GM12878 (cell line): ENCODE measurements at regions not wholly inside any gene's neighbourhood (a gene's known extent, or its start where the extent isn't known, plus 50 kb on each side); places are given as distances from the start of the nearest gene placed in this dataset.

ENCODE experiments used
- ATAC-seq: fragments of 200-7000 bp; cut with Tn5 transposase; 3 replicates; pipeline ENCODE4 v1.9.1; 2020; ENCODE audit warnings: mild to moderate bottlenecking, moderate library complexity
- BruUV-seq: library from RNA; stranded (reverse); fragments of 400-500 nt; replicated peaks from 2 replicates; lab custom pipeline; 2021; lab: Mats Ljungman, UMichigan
- CTCF ChIA-PET: fragments of 300-600 bp; sonication (Branson Sonifier 250); formaldehyde crosslinking; extraction: SDS; loops from one replicate; lab custom pipeline; 2021; ENCODE audit warnings: inconsistent platforms; lab: Yijun Ruan, JAX
- POLR2A ChIA-PET: fragments of 350-600 bp; formaldehyde crosslinking; extraction: SDS; loops from one replicate; lab custom pipeline; 2021; ENCODE audit warnings: inconsistent platforms; lab: Charles Lee
- RAD21 ChIA-PET: fragments of 300-600 bp; sonication (Branson Sonifier 250); formaldehyde crosslinking; loops from one replicate; lab custom pipeline; 2023; ENCODE audit warnings: antibody characterized with exemption; ENCODE audit not compliant: unreplicated experiment; lab: Charles Lee
- SMC1A ChIA-PET: fragments of 300-600 bp; sonication (Branson Sonifier 250); formaldehyde crosslinking; loops from one replicate; lab custom pipeline; 2023; ENCODE audit not compliant: unreplicated experiment, uncharacterized antibody; lab: Charles Lee
- DNase-seq: peaks from one replicate; pipeline ENCODE4 v3.0.0-alpha.2; 2011; ENCODE audit warnings: low read depth, low spot score
- FAIRE-seq: peaks from 3 replicates; lab custom pipeline; 2011; peaks lifted over from hg19 to GRCh38; lab: Jason Lieb, UNC
- H2AFZ ChIP-seq: 2 replicates; pipeline ENCODE4 v1.6.0; 2011; ENCODE audit warnings: low read depth, low read length, control low read depth; ENCODE audit not compliant: control insufficient read depth
- H3K27ac ChIP-seq: 2 replicates; pipeline ENCODE4 v1.5.1; 2011; ENCODE audit warnings: control low read depth; ENCODE audit not compliant: control insufficient read depth, insufficient read depth
- H3K27me3 ChIP-seq, 2 experiments: replicated peaks in 1 of 2; 2 replicates each; pipeline versions ENCODE4 v1.6.0 to v1.6.1; 2011; ENCODE audit warnings: low read length in 1 of 2; ENCODE audit not compliant: control insufficient read depth in 2 of 2, insufficient read depth in 2 of 2
- H3K36me3 ChIP-seq, 2 experiments: 2 replicates each; pipeline ENCODE4 v1.5.1; 2011; ENCODE audit warnings: low read length in 1 of 2; ENCODE audit not compliant: control insufficient read depth in 2 of 2, insufficient read depth in 2 of 2
- H3K4me1 ChIP-seq: 2 replicates; pipeline ENCODE4 v1.6.1; 2011; ENCODE audit warnings: mild to moderate bottlenecking, low read length, moderate library complexity, mixed read lengths; ENCODE audit not compliant: control insufficient read depth, insufficient read depth
- H3K4me2 ChIP-seq: 2 replicates; pipeline ENCODE4 v1.6.0; 2011; ENCODE audit warnings: control low read depth; ENCODE audit not compliant: control insufficient read depth, insufficient read depth
- H3K4me3 ChIP-seq: fragments of 200-600 bp; sonication (generic); 2 replicates; pipeline ENCODE4 v1.5.1; 2016
- H3K79me2 ChIP-seq: 2 replicates; pipeline ENCODE4 v1.6.0; 2011; ENCODE audit warnings: low read length; ENCODE audit not compliant: control insufficient read depth, insufficient read depth
- H3K9ac ChIP-seq: 2 replicates; pipeline ENCODE4 v1.8.0; 2011; ENCODE audit warnings: low read length, control low read depth, mixed read lengths; ENCODE audit not compliant: control insufficient read depth, insufficient read depth
- H3K9me3 ChIP-seq: replicated peaks from 3 replicates; pipeline ENCODE4 v1.5.1; 2011; ENCODE audit warnings: mild to moderate bottlenecking, low read length; ENCODE audit not compliant: control insufficient read depth, insufficient read depth
- H4K20me1 ChIP-seq: 2 replicates; pipeline ENCODE4 v1.6.0; 2011; ENCODE audit not compliant: control insufficient read depth, insufficient read depth
- ETV6 ChIP-seq, 2 experiments: fragments of 450-650 bp in 1 of 2; IDR thresholded peaks in 1 of 2; conservative IDR thresholded peaks in 1 of 2; 2 replicates each; pipeline ENCODE4 v1.6.1; 2014; ENCODE audit warnings: antibody characterized with exemption in 1 of 2, borderline replicate concordance in 1 of 2, low read depth in 1 of 2, mild to moderate bottlenecking in 1 of 2, moderate library complexity in 1 of 2
- LARP7 ChIP-seq: fragments of 450-650 bp; IDR thresholded peaks from 2 replicates; pipeline ENCODE4 v1.6.1; 2017; ENCODE audit warnings: mild to moderate bottlenecking
- MTA2 ChIP-seq: fragments of 450-650 bp; IDR thresholded peaks from 2 replicates; pipeline ENCODE4 v1.6.1; 2016; ENCODE audit warnings: low read depth, mild to moderate bottlenecking, moderate library complexity
- NR2C2 ChIP-seq: IDR thresholded peaks from 2 replicates; pipeline ENCODE4 v1.6.1; 2011; ENCODE audit warnings: borderline replicate concordance, low read depth; ENCODE audit not compliant: control insufficient read depth, insufficient read length
- STAT1 ChIP-seq: fragments of 450-650 bp; conservative IDR thresholded peaks from 2 replicates; pipeline ENCODE4 v1.6.1; 2014; ENCODE audit warnings: antibody characterized with exemption, mild to moderate bottlenecking
- WRNIP1 ChIP-seq: IDR thresholded peaks from 2 replicates; pipeline ENCODE4 v1.6.1; 2011; ENCODE audit warnings: low read depth, low read length, improper control_type of control experiment, borderline replicate concordance
- YBX1 ChIP-seq: fragments of 450-650 bp; IDR thresholded peaks from 2 replicates; pipeline ENCODE4 v1.6.1; 2016; ENCODE audit warnings: antibody characterized with exemption
- ZNF24 ChIP-seq: fragments of 450-650 bp; IDR thresholded peaks from 2 replicates; pipeline ENCODE4 v1.6.1; 2017; ENCODE audit warnings: antibody characterized with exemption, mild to moderate bottlenecking
- ZNF384 ChIP-seq: IDR thresholded peaks from 2 replicates; pipeline ENCODE4 v1.6.1; 2012; ENCODE audit warnings: low read depth, mild to moderate bottlenecking, low read length, improper control_type of control experiment, borderline replicate concordance
- in situ Hi-C: fragments of 300-500 bp; cut with MboI; formaldehyde crosslinking; loops from 9 replicates; pipeline ENCODE4 v1.14.3; 2018; ENCODE audit warnings: mixed read lengths
- intact Hi-C: fragments of 100-400 bp; cut with micrococcal nuclease; formaldehyde crosslinking; loops from one replicate; pipeline ENCODE4 v1.14.2; 2022; ENCODE audit not compliant: unreplicated experiment
- TF ChIP-seq, protein P1 (sequence below): IDR thresholded peaks from 2 replicates; pipeline ENCODE4 v1.6.1; 2011; ENCODE audit warnings: borderline replicate concordance, low read depth, mild to moderate bottlenecking, moderate library complexity, low read length; ENCODE audit not compliant: insufficient read depth, poor library complexity, severe bottlenecking
- TF ChIP-seq, protein P2 (sequence below): fragments of 450-650 bp; IDR thresholded peaks from 2 replicates; pipeline ENCODE4 v1.6.1; 2017; ENCODE audit warnings: mild to moderate bottlenecking
- TF ChIP-seq, protein P3 (sequence below): IDR thresholded peaks from 2 replicates; pipeline ENCODE4 v1.6.1; 2011; ENCODE audit warnings: low read depth, low read length, improper control_type of control experiment, borderline replicate concordance
- TF ChIP-seq, protein P4 (sequence below): fragments of 450-650 bp; formaldehyde crosslinking; IDR thresholded peaks from 2 replicates; pipeline ENCODE4 v1.4.0; 2022; ENCODE audit warnings: mild to moderate bottlenecking, moderate library complexity

DNA sequence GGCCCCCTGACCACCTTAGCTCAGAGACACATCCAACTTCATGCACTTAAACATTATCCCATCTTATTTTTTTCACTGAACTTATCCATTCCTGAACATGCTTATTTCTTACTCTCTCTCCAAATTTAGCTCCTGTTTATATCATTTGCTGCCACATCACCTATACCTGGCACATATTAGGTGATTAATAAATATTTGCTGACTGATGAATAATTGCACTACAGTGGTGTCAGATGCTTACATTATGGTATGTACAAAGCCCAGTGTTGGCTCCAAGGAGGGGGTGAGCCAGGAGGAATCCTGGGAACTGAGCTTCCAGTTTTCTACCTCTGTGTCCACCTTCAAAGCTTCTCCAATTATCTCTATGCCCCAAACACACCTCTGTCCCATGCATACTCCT lies 124.0 kb upstream of the PMFBP1 start (continued):
- TF ChIP-seq, protein P1, sequence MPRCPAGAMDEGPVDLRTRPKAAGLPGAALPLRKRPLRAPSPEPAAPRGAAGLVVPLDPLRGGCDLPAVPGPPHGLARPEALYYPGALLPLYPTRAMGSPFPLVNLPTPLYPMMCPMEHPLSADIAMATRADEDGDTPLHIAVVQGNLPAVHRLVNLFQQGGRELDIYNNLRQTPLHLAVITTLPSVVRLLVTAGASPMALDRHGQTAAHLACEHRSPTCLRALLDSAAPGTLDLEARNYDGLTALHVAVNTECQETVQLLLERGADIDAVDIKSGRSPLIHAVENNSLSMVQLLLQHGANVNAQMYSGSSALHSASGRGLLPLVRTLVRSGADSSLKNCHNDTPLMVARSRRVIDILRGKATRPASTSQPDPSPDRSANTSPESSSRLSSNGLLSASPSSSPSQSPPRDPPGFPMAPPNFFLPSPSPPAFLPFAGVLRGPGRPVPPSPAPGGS = no peak
- no peak for TF ChIP-seq ZNF24
- no peak for TF ChIP-seq STAT1
- no peak for TF ChIP-seq WRNIP1
- TF ChIP-seq MTA2 = no peak

DNA sequence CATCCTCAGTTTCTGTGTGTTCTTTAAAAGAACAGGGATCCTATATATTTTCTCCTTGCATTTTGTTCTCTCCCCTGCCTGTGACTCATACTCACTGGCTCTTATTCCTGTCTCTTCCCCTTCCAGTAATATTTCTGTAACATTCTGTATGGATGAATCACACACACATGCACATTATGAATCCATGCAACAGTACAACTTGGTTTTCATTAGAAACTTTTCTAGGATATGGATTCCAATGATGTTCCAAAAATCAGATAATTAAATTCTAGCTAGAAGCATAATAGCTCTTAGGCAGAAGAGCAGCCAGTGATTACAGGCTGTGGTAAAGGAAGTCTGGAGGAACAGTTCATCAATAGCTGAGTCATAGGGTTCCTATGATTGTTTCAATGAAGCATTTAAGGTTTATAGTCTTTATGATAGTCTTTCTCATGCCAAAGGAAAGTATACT lies 119.6 kb upstream of the PMFBP1 start:
- no peak overlapping the region for H2AFZ ChIP-seq
- H3K36me3 ChIP-seq = no peaks in the 10 kb centered on the region
- no peaks in the 10 kb centered on the region for H3K9me3 ChIP-seq
- H3K4me1 ChIP-seq = no peaks in the 10 kb centered on the region
- no peaks in the 10 kb centered on the region for H3K27me3 ChIP-seq
- H3K4me2 ChIP-seq = no peak overlapping the region
- POLR2A ChIA-PET = no interaction called here
- DNase-seq (no peak), FAIRE-seq (no peak), ATAC-seq (no peak)
- H3K79me2 ChIP-seq = no peaks in the 10 kb centered on the region
- no peak overlapping the region for H3K4me3 ChIP-seq
- in situ Hi-C loops (no loop called here), intact Hi-C loops (no loop called here)
- H3K9ac ChIP-seq = no peak overlapping the region
- no TSS peak for BruUV-seq
- H4K20me1 ChIP-seq = no peaks in the 10 kb centered on the region
- no peak overlapping the region for H3K27ac ChIP-seq
- RAD21 ChIA-PET = no interaction called here
- CTCF ChIA-PET = no interaction called here
- SMC1A ChIA-PET = interaction anchor here (1.0 kb wide), 1 partner anchor 10 kb away, joined by 3 read pairs; no protein-coding TSS in a partner anchor
- TF ChIP-seq NR2C2 (no peak), ZNF384 (no peak), YBX1 (no peak), ETV6 (conservative IDR thresholded peaks at IDR 0.05 in 1 of 2, IDR thresholded peaks at IDR 0.05 in 1 of 2; ENCODE audit: borderline replicate concordance in 1 of 2, low read depth in 1 of 2) (no peak), LARP7 (no peak)
- TF ChIP-seq, protein P2, sequence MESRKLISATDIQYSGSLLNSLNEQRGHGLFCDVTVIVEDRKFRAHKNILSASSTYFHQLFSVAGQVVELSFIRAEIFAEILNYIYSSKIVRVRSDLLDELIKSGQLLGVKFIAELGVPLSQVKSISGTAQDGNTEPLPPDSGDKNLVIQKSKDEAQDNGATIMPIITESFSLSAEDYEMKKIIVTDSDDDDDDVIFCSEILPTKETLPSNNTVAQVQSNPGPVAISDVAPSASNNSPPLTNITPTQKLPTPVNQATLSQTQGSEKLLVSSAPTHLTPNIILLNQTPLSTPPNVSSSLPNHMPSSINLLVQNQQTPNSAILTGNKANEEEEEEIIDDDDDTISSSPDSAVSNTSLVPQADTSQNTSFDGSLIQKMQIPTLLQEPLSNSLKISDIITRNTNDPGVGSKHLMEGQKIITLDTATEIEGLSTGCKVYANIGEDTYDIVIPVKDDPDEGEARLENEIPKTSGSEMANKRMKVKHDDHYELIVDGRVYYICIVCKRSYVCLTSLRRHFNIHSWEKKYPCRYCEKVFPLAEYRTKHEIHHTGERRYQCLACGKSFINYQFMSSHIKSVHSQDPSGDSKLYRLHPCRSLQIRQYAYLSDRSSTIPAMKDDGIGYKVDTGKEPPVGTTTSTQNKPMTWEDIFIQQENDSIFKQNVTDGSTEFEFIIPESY = no peak
- TF ChIP-seq, protein P3, sequence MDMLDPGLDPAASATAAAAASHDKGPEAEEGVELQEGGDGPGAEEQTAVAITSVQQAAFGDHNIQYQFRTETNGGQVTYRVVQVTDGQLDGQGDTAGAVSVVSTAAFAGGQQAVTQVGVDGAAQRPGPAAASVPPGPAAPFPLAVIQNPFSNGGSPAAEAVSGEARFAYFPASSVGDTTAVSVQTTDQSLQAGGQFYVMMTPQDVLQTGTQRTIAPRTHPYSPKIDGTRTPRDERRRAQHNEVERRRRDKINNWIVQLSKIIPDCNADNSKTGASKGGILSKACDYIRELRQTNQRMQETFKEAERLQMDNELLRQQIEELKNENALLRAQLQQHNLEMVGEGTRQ = no peak
- TF ChIP-seq, protein P4, sequence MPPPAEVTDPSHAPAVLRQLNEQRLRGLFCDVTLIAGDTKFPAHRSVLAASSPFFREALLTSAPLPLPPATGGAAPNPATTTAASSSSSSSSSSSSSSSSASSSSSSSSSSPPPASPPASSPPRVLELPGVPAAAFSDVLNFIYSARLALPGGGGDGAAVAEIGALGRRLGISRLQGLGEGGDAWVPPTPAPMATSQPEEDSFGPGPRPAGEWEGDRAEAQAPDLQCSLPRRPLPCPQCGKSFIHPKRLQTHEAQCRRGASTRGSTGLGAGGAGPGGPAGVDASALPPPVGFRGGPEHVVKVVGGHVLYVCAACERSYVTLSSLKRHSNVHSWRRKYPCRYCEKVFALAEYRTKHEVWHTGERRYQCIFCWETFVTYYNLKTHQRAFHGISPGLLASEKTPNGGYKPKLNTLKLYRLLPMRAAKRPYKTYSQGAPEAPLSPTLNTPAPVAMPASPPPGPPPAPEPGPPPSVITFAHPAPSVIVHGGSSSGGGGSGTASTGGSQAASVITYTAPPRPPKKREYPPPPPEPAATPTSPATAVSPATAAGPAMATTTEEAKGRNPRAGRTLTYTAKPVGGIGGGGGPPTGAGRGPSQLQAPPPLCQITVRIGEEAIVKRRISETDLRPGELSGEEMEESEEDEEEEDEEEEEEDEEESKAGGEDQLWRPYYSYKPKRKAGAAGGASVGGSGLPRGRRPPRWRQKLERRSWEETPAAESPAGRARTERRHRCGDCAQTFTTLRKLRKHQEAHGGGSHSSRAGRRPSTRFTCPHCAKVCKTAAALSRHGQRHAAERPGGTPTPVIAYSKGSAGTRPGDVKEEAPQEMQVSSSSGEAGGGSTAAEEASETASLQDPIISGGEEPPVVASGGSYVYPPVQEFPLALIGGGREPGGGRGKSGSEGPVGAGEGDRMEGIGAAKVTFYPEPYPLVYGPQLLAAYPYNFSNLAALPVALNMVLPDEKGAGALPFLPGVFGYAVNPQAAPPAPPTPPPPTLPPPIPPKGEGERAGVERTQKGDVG (CRISPR knock-in tag) = no peak
